Cerebellar cortex (tissue), 1 donor: ENCODE measurements at regions not wholly inside any gene's neighbourhood (a gene's known extent, or its start where the extent isn't known, plus 50 kb on each side); places are given as distances from the start of the nearest gene placed in this dataset.
"Not testable (repeated sequence)": the region's sequence is repeated elsewhere in the genome, so short reads cannot be mapped to it uniquely, and the experiment has no call there.

ENCODE experiments used
- DNase-seq: peaks from one replicate; pipeline ENCODE4 v3.0.0-alpha.2; 2015; ENCODE audit warnings: low spot score

DNA sequence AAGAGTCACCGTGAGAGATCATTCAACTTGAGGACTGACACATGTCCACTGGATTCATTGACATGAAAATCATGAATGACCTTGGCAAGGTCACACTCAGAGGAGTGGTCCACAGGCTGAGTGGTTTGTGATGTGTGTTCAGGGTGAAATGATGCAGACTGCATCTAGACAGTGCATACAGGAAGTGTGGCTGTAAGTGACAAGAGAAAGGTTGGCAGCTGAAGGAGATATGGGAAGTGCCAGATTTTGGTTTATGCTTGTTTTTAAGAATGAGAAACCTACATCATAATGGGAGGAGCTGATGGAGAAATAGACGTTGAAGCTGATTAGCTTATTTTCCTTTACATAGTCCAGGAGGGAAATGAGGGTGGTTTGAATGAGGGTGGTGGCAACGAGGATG lies 64.8 kb upstream of the VIPR2 start:
- no peak for DNase-seq

DNA sequence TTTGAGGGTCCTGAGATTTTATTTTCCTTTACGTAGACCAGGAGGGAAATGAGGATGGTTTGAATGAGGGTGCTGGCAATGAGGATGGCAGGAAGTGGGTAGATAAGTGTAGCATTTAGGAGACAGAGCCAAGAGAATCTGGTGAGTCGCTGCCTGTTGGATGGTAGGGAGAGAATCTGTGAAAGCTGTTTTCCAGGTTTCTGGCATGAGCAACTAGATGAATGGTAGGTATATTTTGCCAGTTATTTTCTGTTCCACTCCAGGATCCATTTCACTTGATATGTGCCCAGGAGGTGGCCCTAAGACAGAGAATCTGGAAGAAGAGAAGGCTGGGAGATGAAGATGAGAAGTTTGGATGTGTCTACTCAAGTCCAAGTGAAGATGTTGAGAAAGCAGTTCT lies 63.3 kb upstream of the VIPR2 start:
- DNase-seq, result no peak

- DNase-seq, result no peak
Observed at GRCh38 chr7:159207393-159207792, 62.7 kb upstream of the VIPR2 start.

DNA sequence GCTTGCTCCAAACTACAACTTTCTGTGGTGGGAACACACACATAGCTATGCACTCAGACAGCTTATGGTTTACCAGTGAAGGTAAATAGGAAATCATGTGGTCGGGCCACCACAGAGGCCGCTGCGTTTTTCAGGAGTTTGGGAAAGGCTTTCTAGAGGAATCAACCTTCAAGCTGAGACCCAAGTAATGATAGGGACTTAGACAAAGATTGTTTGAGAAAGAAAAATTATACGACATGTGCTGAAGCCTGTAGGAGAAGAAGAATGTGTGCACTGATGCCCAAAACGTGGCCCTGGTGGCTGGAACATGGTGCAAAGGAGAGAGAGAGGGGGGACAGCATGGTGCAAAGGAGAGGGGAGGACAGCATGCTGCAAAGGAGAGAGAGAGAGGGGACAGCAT lies 61.2 kb upstream of the VIPR2 start:
- no peak for DNase-seq

DNA sequence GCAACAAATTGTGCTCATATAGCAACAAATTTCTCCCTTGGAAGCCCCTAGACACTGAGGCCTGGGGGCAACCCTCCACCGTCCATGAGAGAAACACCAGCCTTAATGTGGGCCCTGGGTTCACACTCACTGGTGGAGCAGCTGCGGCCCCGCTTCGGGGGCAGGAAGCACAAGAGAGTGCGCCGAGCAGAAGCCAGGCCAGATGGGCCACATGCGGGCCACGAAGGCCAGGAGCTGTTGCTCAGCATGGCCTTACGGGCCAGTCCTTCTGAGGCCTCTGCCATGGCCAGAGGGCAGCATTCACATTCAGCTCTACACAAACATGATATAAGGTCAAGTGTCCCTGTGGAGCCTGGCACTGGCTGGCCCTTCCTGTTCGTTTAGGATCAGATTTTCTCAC lies 60.0 kb upstream of the VIPR2 start:
- no peak for DNase-seq

DNA sequence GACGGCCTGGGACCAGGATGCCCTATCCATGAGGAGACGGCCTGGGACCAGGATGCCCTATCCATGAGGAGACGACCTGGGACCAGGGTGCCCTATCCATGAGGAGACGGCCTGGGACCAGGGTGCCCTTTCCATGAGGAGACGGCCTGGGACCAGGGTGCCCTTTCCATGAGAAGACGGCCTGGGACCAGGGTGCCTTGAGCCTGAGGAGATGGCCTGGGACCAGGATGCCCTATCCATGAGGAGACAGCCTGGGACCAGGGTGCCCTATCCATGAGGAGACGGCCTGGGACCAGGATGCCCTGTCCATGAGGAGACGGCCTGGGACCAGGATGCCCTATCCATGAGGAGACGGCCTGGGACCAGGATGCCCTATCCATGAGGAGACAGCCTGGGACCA lies 58.6 kb upstream of the VIPR2 start:
- not testable (repeated sequence) for DNase-seq

- DNase-seq, result no peak
Observed at GRCh38 chr7:159201722-159202330, 57.2 kb upstream of the VIPR2 start.

GRCh38 chr7:159200421-159200820 lies 55.8 kb upstream of the VIPR2 start:
- DNase-seq, result no peak

DNA sequence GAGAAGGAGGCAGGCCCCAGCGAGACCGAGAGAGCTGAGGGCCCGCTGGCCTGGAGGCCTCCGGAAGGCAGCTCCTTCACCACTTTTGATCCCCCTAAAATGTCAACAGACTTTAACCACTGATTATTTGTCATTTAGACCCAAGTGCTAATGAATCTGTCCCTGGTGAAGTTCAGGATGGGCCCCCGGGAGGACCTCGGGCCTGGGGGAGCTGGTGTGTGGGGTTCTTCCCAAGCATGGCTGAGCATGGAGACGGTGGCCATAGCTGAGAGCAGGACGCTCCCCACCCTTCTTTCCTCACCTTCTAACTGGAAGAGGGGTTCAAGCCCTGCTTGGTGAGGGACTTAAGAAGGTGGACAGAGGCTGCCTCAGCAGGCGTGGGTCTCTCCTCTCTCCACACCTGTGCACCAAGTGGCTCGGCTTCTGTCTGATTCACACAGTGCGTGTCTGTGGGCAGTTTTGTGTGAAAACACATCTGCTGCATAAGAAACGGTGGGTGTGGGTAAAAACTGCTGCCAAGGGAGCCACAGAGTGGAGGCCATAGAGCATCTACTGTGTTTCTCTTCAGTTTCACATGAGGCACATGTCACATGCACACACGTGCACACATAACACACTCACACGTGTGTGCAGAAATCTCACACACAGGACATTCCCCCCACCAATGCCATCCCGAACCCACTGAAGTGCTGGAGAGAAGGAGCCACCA lies 53.5 kb upstream of the VIPR2 start:
- no peak for DNase-seq

DNA sequence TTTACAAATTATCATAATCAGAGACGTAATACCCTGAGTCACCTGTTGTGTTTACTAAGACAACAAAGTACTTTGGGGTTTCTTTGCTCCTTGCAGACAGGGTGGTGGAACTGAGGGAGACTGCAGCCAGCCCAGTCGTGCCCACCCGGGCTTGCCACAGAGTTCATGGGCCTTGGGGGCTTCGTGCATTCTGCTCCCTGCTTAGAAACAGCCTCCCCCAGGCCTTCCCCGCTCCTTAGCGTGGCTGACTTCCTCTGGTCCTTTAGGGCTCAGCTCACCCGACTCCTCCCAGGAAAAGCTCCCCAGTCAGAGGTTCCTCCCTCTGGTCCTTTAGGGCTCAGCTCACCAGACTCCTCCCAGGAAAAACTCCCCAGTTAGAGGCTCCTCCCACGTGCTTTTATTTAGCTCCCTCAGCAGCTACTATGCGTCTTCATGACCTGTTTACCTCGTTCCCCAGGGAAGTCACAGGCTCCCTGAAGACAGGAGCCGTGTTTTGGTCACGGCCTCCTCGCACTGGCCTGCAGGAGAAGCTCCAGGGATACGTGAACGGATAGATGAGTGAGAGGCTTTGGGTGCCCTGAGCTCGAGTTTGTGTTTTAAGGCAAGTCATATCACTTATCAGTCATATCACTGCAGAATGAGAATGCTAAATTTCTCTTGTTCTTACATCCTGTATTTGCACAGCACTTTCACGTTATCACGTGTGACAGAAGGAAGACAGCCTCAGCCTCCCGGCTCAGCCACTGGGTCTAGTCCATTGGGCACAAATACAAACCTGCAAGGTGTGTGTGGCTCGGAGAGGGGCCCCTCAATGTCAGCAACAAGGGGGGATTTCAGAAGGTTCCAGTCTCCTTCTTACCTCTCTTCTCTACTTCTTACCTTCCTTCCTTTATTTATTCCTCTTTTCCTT lies 52.7 kb upstream of the VIPR2 start:
- DNase-seq, result no peak

DNA sequence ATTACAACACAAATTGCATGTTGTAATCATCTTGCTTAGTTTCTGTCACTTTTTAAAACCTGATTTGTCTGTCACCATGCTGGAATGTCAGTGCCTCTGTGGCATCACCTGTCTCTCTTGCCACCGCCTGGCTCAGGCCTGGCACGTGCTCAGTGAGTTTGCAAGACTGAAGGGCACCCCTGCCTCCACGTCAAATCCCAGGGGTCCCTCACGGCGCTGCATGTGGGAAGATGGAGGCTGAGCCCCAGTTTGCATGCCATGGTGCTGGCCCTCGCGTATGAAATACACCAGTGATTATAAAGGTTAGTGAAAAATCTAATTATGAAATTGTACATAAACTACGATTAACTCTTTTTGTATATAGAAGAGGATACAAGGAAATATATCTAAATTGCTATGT lies 51.9 kb upstream of the VIPR2 start:
- DNase-seq, result no peak

DNA sequence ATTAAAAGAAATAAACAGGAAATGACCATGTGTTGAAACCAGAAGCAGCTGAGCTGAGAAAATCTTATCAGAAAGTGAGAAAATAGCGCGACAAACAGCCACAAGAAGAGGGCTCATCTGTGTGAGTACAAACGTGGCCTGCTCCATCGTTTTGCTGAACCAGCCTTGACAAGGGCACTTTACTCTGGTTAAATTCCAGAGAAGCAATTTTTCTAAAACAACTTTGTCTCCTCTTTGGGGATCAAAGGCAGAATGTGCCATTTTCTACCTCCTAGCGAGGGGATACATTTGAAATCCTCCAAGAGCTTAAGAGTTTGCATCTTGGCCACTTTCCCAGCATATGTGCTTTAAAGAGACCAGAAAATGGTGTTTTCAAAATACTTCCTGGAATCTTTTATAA lies 51.3 kb upstream of the VIPR2 start:
- no peak for DNase-seq
